H1 (cell line): ENCODE measurements at regions not wholly inside any gene's neighbourhood (a gene's known extent, or its start where the extent isn't known, plus 50 kb on each side); places are given as distances from the start of the nearest gene placed in this dataset.

Experiments
- CTCF ChIA-PET: fragments of 300-600 bp; sonication (Branson Sonifier 250); formaldehyde crosslinking; loops from one replicate; lab custom pipeline; 2021; ENCODE audit not compliant: partially characterized antibody; lab: Charles Lee
- POLR2A ChIA-PET: fragments of 300-600 bp; sonication (Branson Sonifier 250); formaldehyde crosslinking; loops from one replicate; lab custom pipeline; 2021; ENCODE audit warnings: inconsistent platforms; ENCODE audit not compliant: partially characterized antibody; lab: Charles Lee
- DNase-seq, 2 experiments: peaks; one replicate each; pipeline versions ENCODE4 v3.0.0 to v3.0.0-alpha.2; 2010 to 2022; ENCODE audit warnings: low spot score in 2 of 2, low read depth in 1 of 2, mixed read lengths in 1 of 2
- FAIRE-seq: peaks from 2 replicates; lab custom pipeline; 2011; peaks lifted over from hg19 to GRCh38; lab: Jason Lieb, UNC
- H2AFZ ChIP-seq: 2 replicates; pipeline ENCODE4 v1.8.1; 2012; ENCODE audit warnings: low read length, inconsistent platforms
- H2AK5ac ChIP-seq: 2 replicates; pipeline ENCODE4 v1.6.1; 2013; ENCODE audit warnings: low read depth, low read length
- H2BK120ac ChIP-seq: replicated peaks from 2 replicates; pipeline ENCODE3; 2013; ENCODE audit warnings: low read depth, low read length, inconsistent platforms
- H2BK12ac ChIP-seq: 2 replicates; pipeline ENCODE4 v1.6.1; 2013; ENCODE audit warnings: low read depth, low read length
- H2BK15ac ChIP-seq: 2 replicates; pipeline ENCODE4 v1.6.1; 2013; ENCODE audit warnings: low read length
- H2BK20ac ChIP-seq: 2 replicates; pipeline ENCODE4 v1.6.1; 2013; ENCODE audit warnings: low read length
- H2BK5ac ChIP-seq: 2 replicates; pipeline ENCODE4 v1.6.1; 2013; ENCODE audit warnings: low read depth, low read length
- H3K14ac ChIP-seq: 2 replicates; pipeline ENCODE4 v1.6.1; 2013; ENCODE audit warnings: inconsistent platforms; ENCODE audit not compliant: insufficient read length
- H3K18ac ChIP-seq: 2 replicates; pipeline ENCODE4 v1.6.1; 2013; ENCODE audit warnings: low read length; ENCODE audit errors: extremely low read depth
- H3K23ac ChIP-seq: 2 replicates; pipeline ENCODE4 v1.6.1; 2013; ENCODE audit warnings: inconsistent platforms; ENCODE audit not compliant: insufficient read length
- H3K23me2 ChIP-seq: 2 replicates; pipeline ENCODE4 v1.6.1; 2013; ENCODE audit warnings: low read depth, low read length
- H3K27ac ChIP-seq: 2 replicates; pipeline ENCODE4 v1.6.1; 2011; ENCODE audit warnings: low read depth, low read length, inconsistent platforms
- H3K27me3 ChIP-seq, 4 experiments: replicated peaks in 1 of 4; 1 replicate in 1 of 4; 2 replicates in 3 of 4; pipeline versions ENCODE4 v1.6.1 to v1.8.1; 2011 to 2013; ENCODE audit warnings: low read length in 3 of 4, mild to moderate bottlenecking in 3 of 4, inconsistent platforms in 2 of 4, mixed read lengths in 2 of 4, moderate library complexity in 1 of 4; ENCODE audit not compliant: control insufficient read depth in 3 of 4, insufficient read depth in 3 of 4; ENCODE audit errors: extremely low read depth in 1 of 4
- H3K36me3 ChIP-seq, 4 experiments: 2 replicates each; pipeline versions ENCODE4 v1.6.1 to v1.8.1; 2011 to 2013; ENCODE audit warnings: mild to moderate bottlenecking in 4 of 4, low read length in 3 of 4, moderate library complexity in 2 of 4, control low read depth in 1 of 4, inconsistent platforms in 1 of 4; ENCODE audit not compliant: insufficient read depth in 4 of 4, control insufficient read depth in 2 of 4
- H3K4ac ChIP-seq: replicated peaks from 2 replicates; pipeline ENCODE3; 2013; ENCODE audit warnings: low read length, low read depth, mixed read lengths, inconsistent platforms; ENCODE audit not compliant: insufficient read length
- H3K4me1 ChIP-seq, 4 experiments: replicated peaks in 1 of 4; 1 replicate in 1 of 4; 2 replicates in 3 of 4; pipeline versions ENCODE4 v1.6.1 to v1.8.1; 2011 to 2013; ENCODE audit warnings: low read length in 3 of 4, inconsistent platforms in 2 of 4, mixed read lengths in 1 of 4; ENCODE audit not compliant: insufficient read depth in 4 of 4, control insufficient read depth in 3 of 4
- H3K4me2 ChIP-seq, 2 experiments: 2 replicates each; pipeline versions ENCODE4 v1.6.1 to v1.8.1; 2011 to 2013; ENCODE audit warnings: low read depth in 2 of 2, low read length in 2 of 2, control low read depth in 1 of 2, inconsistent platforms in 1 of 2, mild to moderate bottlenecking in 1 of 2; ENCODE audit not compliant: insufficient read depth in 1 of 2
- H3K4me3 ChIP-seq, 4 experiments: fragments of 200-600, 300-600 bp in 1 of 4; sonication (generic), shearing (Covaris generic), sonication (Bioruptor Twin) in 1 of 4; 2 replicates each; pipeline versions ENCODE4 v1.5.1 to v1.8.1; 2011 to 2016; ENCODE audit warnings: low read length in 4 of 4, low read depth in 3 of 4, control low read depth in 2 of 4, inconsistent platforms in 2 of 4, mild to moderate bottlenecking in 2 of 4, mixed read lengths in 1 of 4, moderate library complexity in 1 of 4; ENCODE audit not compliant: insufficient read depth in 2 of 4; ENCODE audit errors: extremely low read depth in 1 of 4
- H3K56ac ChIP-seq: replicated peaks from 2 replicates; pipeline ENCODE3; 2013; ENCODE audit warnings: low read depth, mild to moderate bottlenecking, mixed read lengths, low read length, inconsistent platforms; ENCODE audit not compliant: insufficient read length
- H3K79me1 ChIP-seq: 2 replicates; pipeline ENCODE4 v1.6.1; 2013; ENCODE audit warnings: low read depth, low read length, control low read depth
- H3K79me2 ChIP-seq, 2 experiments: 2 replicates each; pipeline versions ENCODE4 v1.6.1 to v1.8.1; 2012 to 2013; ENCODE audit warnings: low read length in 2 of 2, mild to moderate bottlenecking in 2 of 2, inconsistent platforms in 1 of 2; ENCODE audit not compliant: insufficient read depth in 2 of 2, control insufficient read depth in 1 of 2
- H3K9ac ChIP-seq, 4 experiments: replicated peaks in 1 of 4; 1 replicate in 1 of 4; 2 replicates in 3 of 4; pipeline versions ENCODE4 v1.6.1 to v1.8.1; 2011 to 2013; ENCODE audit warnings: low read depth in 3 of 4, low read length in 3 of 4, control low read depth in 2 of 4, mild to moderate bottlenecking in 2 of 4, moderate library complexity in 2 of 4, inconsistent platforms in 1 of 4; ENCODE audit errors: extremely low read depth in 1 of 4
- H3K9me3 ChIP-seq, 2 experiments: 2 replicates each; pipeline versions ENCODE4 v1.6.1 to v1.8.1; 2012 to 2013; ENCODE audit warnings: mild to moderate bottlenecking in 2 of 2, moderate library complexity in 2 of 2, control low read depth in 1 of 2, inconsistent platforms in 1 of 2, low read depth in 1 of 2, low read length in 1 of 2, mixed read lengths in 1 of 2; ENCODE audit not compliant: insufficient read depth in 2 of 2
- H4K20me1 ChIP-seq, 2 experiments: replicated peaks in 1 of 2; 2 replicates each; pipeline versions ENCODE3 to v1.8.1; 2011 to 2013; ENCODE audit warnings: inconsistent platforms in 2 of 2, low read length in 2 of 2, mild to moderate bottlenecking in 1 of 2; ENCODE audit not compliant: insufficient read depth in 2 of 2, control insufficient read depth in 1 of 2
- H4K5ac ChIP-seq: 2 replicates; pipeline ENCODE4 v1.6.1; 2013; ENCODE audit warnings: low read length, low read depth, mixed read lengths, inconsistent platforms; ENCODE audit not compliant: insufficient read length
- H4K8ac ChIP-seq: 2 replicates; pipeline ENCODE4 v1.8.0; 2013; ENCODE audit warnings: mild to moderate bottlenecking, moderate library complexity, low read length, inconsistent platforms; ENCODE audit not compliant: insufficient read depth; ENCODE audit errors: extremely low read depth
- H4K91ac ChIP-seq: replicated peaks from 2 replicates; pipeline ENCODE3; 2013; ENCODE audit warnings: low read length, mixed read lengths, inconsistent platforms; ENCODE audit not compliant: insufficient read length
- KDM5A ChIP-seq: fragments of 200-600 bp; IDR thresholded peaks from 2 replicates; pipeline ENCODE4 v1.7.1; 2012; ENCODE audit warnings: mild to moderate bottlenecking, low read length, inconsistent platforms, mixed read lengths
- POLR2AphosphoS5 ChIP-seq: IDR thresholded peaks from 2 replicates; pipeline ENCODE4 v1.6.1; 2011; ENCODE audit warnings: low read depth, low read length
- RBBP5 ChIP-seq: IDR thresholded peaks from 2 replicates; pipeline ENCODE4 v1.7.1; 2012; ENCODE audit warnings: low read depth, mild to moderate bottlenecking, inconsistent platforms, low read length, moderate library complexity, borderline replicate concordance
- RXRA ChIP-seq: IDR thresholded peaks from 2 replicates; pipeline ENCODE4 v1.6.1; 2011; ENCODE audit warnings: low read depth, mild to moderate bottlenecking, low read length, moderate library complexity; ENCODE audit not compliant: insufficient read depth
- ZNF274 ChIP-seq: IDR thresholded peaks from 2 replicates; pipeline ENCODE4 v1.7.0; 2012; ENCODE audit warnings: low read length, borderline replicate concordance; ENCODE audit errors: extremely low read depth
- WGBS, 2 experiments: shearing (Covaris generic) in 1 of 2; methylation state at CpG; one replicate each; pipeline versions ENCODE4 v1.1.6 to v1.1.7; 2013 to 2015; ENCODE audit warnings: low lambda C conversion rate in 2 of 2, mixed read lengths in 2 of 2, inconsistent platforms in 1 of 2, low coverage in 1 of 2, missing lambda C conversion rate in 1 of 2; ENCODE audit not compliant: insufficient replicate concordance in 2 of 2, insufficient coverage in 1 of 2, insufficient read length in 1 of 2; ENCODE audit errors: extremely low coverage in 1 of 2, missing lambda C conversion rate in 1 of 2; 5-methylcytosine and 5-hydroxymethylcytosine counted together

- H3K4ac ChIP-seq: no peak overlapping the region
- H3K23me2 ChIP-seq: peaks cover 4% of the 10 kb centered on the region; the same call in 1 of the 2 replicates
- H4K5ac ChIP-seq: no peak overlapping the region
- no peak overlapping the region for H2AK5ac ChIP-seq
- WGBS, 2 experiments: 80% methylated on average over 10 of the region's 10 CpGs; no CpG with 5 or more reads in 1 of the 2 experiments
- ChIA-PET POLR2A (interaction anchor here (0.6 to 1.7 kb wide), 3 partner anchors 22 to 125 kb away, joined by 3 to 7 read pairs (median 7); partner anchors contain the start of genes RPL27A and TRIM66), CTCF (interaction anchor here (1.5 to 2.7 kb wide), 3 partner anchors 10 to 48 kb away, joined by 6 to 13 read pairs (median 7); no protein-coding TSS in a partner anchor)
- no peak overlapping the region for H3K18ac ChIP-seq
- H3K79me2 ChIP-seq: no peaks in the 10 kb centered on the region; a peak in 2 of 4 replicates
- no peak overlapping the region for H4K91ac ChIP-seq
- no peaks in the 10 kb centered on the region for H3K9me3 ChIP-seq
- no peak overlapping the region for H2BK5ac ChIP-seq
- TF ChIP-seq POLR2AphosphoS5 (no peak), RBBP5 (no peak), ZNF274 (no peak), KDM5A (no peak), RXRA (no peak)
- H3K4me1 ChIP-seq: peaks cover 11 to 18% (median 17%) of the 10 kb centered on the region in 4 experiments; a peak in 6 of 7 replicates
- no peak overlapping the region for H4K8ac ChIP-seq
- no peak overlapping the region for H3K9ac ChIP-seq
- H3K4me3 ChIP-seq: no peak overlapping the region
- H3K27ac ChIP-seq: no peak overlapping the region
- H3K36me3 ChIP-seq: no peaks in the 10 kb centered on the region
- H2BK15ac ChIP-seq: 0 out of 2 replicates have a peak overlapping the region, but pooled peaks have one; percentile 20
- DNase-seq (no peak), FAIRE-seq (no peak)
- H3K79me1 ChIP-seq: peaks cover 4% of the 10 kb centered on the region
- H3K27me3 ChIP-seq: no peaks in the 10 kb centered on the region
- H4K20me1 ChIP-seq: peaks cover 0 to 2% of the 10 kb centered on the region in 2 experiments
- no peak overlapping the region for H2AFZ ChIP-seq
- H2BK12ac ChIP-seq: no peak overlapping the region
- H3K14ac ChIP-seq: no peak overlapping the region
- H3K4me2 ChIP-seq: no peak overlapping the region
- no peak overlapping the region for H2BK20ac ChIP-seq
- H2BK120ac ChIP-seq: no peak overlapping the region
- no peak overlapping the region for H3K56ac ChIP-seq
- no peak overlapping the region for H3K23ac ChIP-seq
These were observed 103.3 kb upstream of the AKIP1 start for GRCh38 chr11:8807544-8808225.
